HCT116 (cell line): ENCODE measurements at regions not wholly inside any gene's neighbourhood (a gene's known extent, or its start where the extent isn't known, plus 50 kb on each side); places are given as distances from the start of the nearest gene placed in this dataset.

Experiments used
- ATAC-seq: fragments of 200-7000 bp; cut with Tn5 transposase; 2 replicates; pipeline ENCODE4 v1.9.1; 2020; ENCODE audit warnings: mild to moderate bottlenecking, moderate library complexity
- BruUV-seq: library from RNA; stranded (reverse); fragments of 400-500 nt; replicated peaks from 2 replicates; lab custom pipeline; 2021; lab: Mats Ljungman, UMichigan
- CTCF ChIA-PET: fragments of 300-600 bp; sonication (Branson Sonifier 250); formaldehyde crosslinking; loops from one replicate; lab custom pipeline; 2021; ENCODE audit warnings: antibody characterized with exemption; lab: Charles Lee
- POLR2A ChIA-PET: fragments of 300-600, 350-600 bp; sonication (Branson Sonifier 250); formaldehyde crosslinking; loops from one replicate; lab custom pipeline; 2021; ENCODE audit warnings: antibody characterized with exemption; lab: Charles Lee
- RAD21 ChIA-PET, 2 experiments: fragments of 300-600 bp; sonication (Branson Sonifier 250); formaldehyde crosslinking; loops; one replicate each; lab custom pipeline; 2023; ENCODE audit warnings: low total read pairs in 2 of 2; ENCODE audit not compliant: uncharacterized antibody in 2 of 2, unreplicated experiment in 2 of 2, low non-redundant PET in 1 of 2; lab: Charles Lee
- DNase-seq: peaks from one replicate; pipeline ENCODE4 v3.0.0-alpha.2; 2010; ENCODE audit warnings: low read depth, low spot score
- H2AFZ ChIP-seq: fragments of 200-600 bp; shearing (Covaris generic), sonication (generic); 2 replicates; pipeline ENCODE4 v1.6.1; 2017; ENCODE audit warnings: low read depth, mixed run types, mixed read lengths, antibody characterized with exemption, low read length; ENCODE audit not compliant: poor library complexity, severe bottlenecking
- H3K27ac ChIP-seq: 2 replicates; pipeline ENCODE4 v1.5.1; 2012; ENCODE audit warnings: low read depth, low read length
- H3K27me3 ChIP-seq: fragments of 200-600 bp; sonication (generic); 2 replicates; pipeline ENCODE4 v1.6.1; 2016; ENCODE audit warnings: mixed run types, low read length, mixed read lengths; ENCODE audit not compliant: insufficient read depth
- H3K36me3 ChIP-seq, 2 experiments: fragments of 200-500 bp in 1 of 2; fragments of 200-600 bp in 1 of 2; sonication (Bioruptor generic) in 1 of 2; sonication (generic) in 1 of 2; 2 replicates each; pipeline versions ENCODE4 v1.5.1 to v1.6.1; 2014 to 2016; ENCODE audit warnings: low read length in 2 of 2, inconsistent platforms in 1 of 2, mixed read lengths in 1 of 2, mixed run types in 1 of 2; ENCODE audit not compliant: insufficient read depth in 2 of 2, control insufficient read depth in 1 of 2
- H3K4me1 ChIP-seq, 2 experiments: fragments of 200-600 bp in 1 of 2; sonication (generic) in 1 of 2; 2 replicates each; pipeline versions ENCODE4 v1.5.1 to v1.6.1; 2012 to 2017; ENCODE audit warnings: low read length in 2 of 2, inconsistent platforms in 1 of 2, mild to moderate bottlenecking in 1 of 2, mixed read lengths in 1 of 2, mixed run types in 1 of 2, moderate library complexity in 1 of 2; ENCODE audit not compliant: insufficient read depth in 2 of 2, control insufficient read depth in 1 of 2
- H3K4me2 ChIP-seq: fragments of 200-600 bp; sonication (generic); 2 replicates; pipeline ENCODE4 v1.6.1; 2017; ENCODE audit warnings: mixed run types, low read length, mixed read lengths
- H3K4me3 ChIP-seq, 2 experiments: fragments of 200-600 bp in 1 of 2; sonication (generic) in 1 of 2; replicated peaks in 1 of 2; 2 replicates each; pipeline ENCODE4 v1.5.1; 2011 to 2016; ENCODE audit warnings: low read length in 2 of 2, control low read depth in 1 of 2, low read depth in 1 of 2, mild to moderate bottlenecking in 1 of 2, mixed read lengths in 1 of 2, mixed run types in 1 of 2
- H3K79me2 ChIP-seq: fragments of 200-600 bp; sonication (generic); 2 replicates; pipeline ENCODE4 v1.6.1; 2017; ENCODE audit warnings: mild to moderate bottlenecking, mixed run types, low read length, moderate library complexity, mixed read lengths; ENCODE audit not compliant: insufficient read depth
- H3K9ac ChIP-seq: fragments of 200-600 bp; sonication (generic); 2 replicates; pipeline ENCODE4 v1.6.1; 2016; ENCODE audit warnings: low read length, mixed read lengths
- H3K9me2 ChIP-seq: fragments of 200-600 bp; sonication (generic), shearing (Covaris generic); 2 replicates; pipeline ENCODE4 v1.6.1; 2017; ENCODE audit warnings: mixed run types, mild to moderate bottlenecking, moderate library complexity; ENCODE audit not compliant: insufficient read depth
- H3K9me3 ChIP-seq, 2 experiments: fragments of 200-500 bp in 1 of 2; fragments of 200-600 bp in 1 of 2; sonication (Bioruptor generic) in 1 of 2; sonication (generic) in 1 of 2; 2 replicates each; pipeline ENCODE4 v1.6.1; 2014 to 2017; ENCODE audit warnings: low read length in 2 of 2, mixed read lengths in 2 of 2, inconsistent platforms in 1 of 2, low read depth in 1 of 2, mild to moderate bottlenecking in 1 of 2, mixed run types in 1 of 2, moderate library complexity in 1 of 2; ENCODE audit not compliant: control insufficient read depth in 1 of 2, insufficient read depth in 1 of 2
- H4K20me1 ChIP-seq: fragments of 200-600 bp; sonication (generic), shearing (Covaris generic); 2 replicates; pipeline ENCODE4 v1.6.1; 2017; ENCODE audit warnings: mixed run types, mild to moderate bottlenecking, moderate library complexity; ENCODE audit not compliant: insufficient read depth
- EGR1 ChIP-seq: IDR thresholded peaks from 2 replicates; pipeline ENCODE4 v1.6.1; 2012; ENCODE audit warnings: low read depth
- ELF1 ChIP-seq: IDR thresholded peaks from 2 replicates; pipeline ENCODE4 v1.6.1; 2012; ENCODE audit warnings: low read depth, borderline replicate concordance
- FOSL1 ChIP-seq: IDR thresholded peaks from 2 replicates; pipeline ENCODE4 v1.6.1; 2012; ENCODE audit warnings: low read depth
- JUND ChIP-seq: IDR thresholded peaks from 2 replicates; pipeline ENCODE4 v1.6.1; 2012
- POLR2AphosphoS5 ChIP-seq: IDR thresholded peaks from 2 replicates; pipeline ENCODE4 v1.6.1; 2011; ENCODE audit warnings: mild to moderate bottlenecking, low read depth, low read length, moderate library complexity
- SRF ChIP-seq: IDR thresholded peaks from 2 replicates; pipeline ENCODE4 v1.6.1; 2012; ENCODE audit warnings: low read depth
- TCF7L2 ChIP-seq: IDR thresholded peaks from 2 replicates; pipeline ENCODE4 v1.7.0; 2011; ENCODE audit warnings: borderline replicate concordance, inconsistent platforms; ENCODE audit not compliant: insufficient read depth, insufficient read length; ENCODE audit errors: extremely low read depth
- YY1 ChIP-seq: IDR thresholded peaks from 2 replicates; pipeline ENCODE4 v1.6.1; 2011; ENCODE audit warnings: low read length, low read depth, moderate library complexity, mild to moderate bottlenecking; ENCODE audit not compliant: insufficient replicate concordance; ENCODE audit errors: extremely low read depth
- ZNF274 ChIP-seq: fragments of 200-500 bp; sonication (Bioruptor generic); IDR thresholded peaks from 2 replicates; pipeline ENCODE4 v1.6.1; 2014; ENCODE audit warnings: mild to moderate bottlenecking, low read depth, low read length, inconsistent platforms
- intact Hi-C: fragments of 100-400 bp; cut with micrococcal nuclease; formaldehyde crosslinking; loops from 2 replicates; pipeline ENCODE4 v1.10.0; 2022
- TF ChIP-seq, protein P1 (sequence below): IDR thresholded peaks from 2 replicates; pipeline ENCODE4 v1.6.1; 2011; ENCODE audit warnings: mild to moderate bottlenecking, low read length, moderate library complexity; ENCODE audit not compliant: insufficient replicate concordance; ENCODE audit errors: extremely low read depth
- TF ChIP-seq, protein P2 (sequence below): IDR thresholded peaks from 2 replicates; pipeline ENCODE4 v1.6.1; 2012
- TF ChIP-seq, protein P3 (sequence below): IDR thresholded peaks from 2 replicates; pipeline ENCODE4 v1.6.1; 2012

DNA sequence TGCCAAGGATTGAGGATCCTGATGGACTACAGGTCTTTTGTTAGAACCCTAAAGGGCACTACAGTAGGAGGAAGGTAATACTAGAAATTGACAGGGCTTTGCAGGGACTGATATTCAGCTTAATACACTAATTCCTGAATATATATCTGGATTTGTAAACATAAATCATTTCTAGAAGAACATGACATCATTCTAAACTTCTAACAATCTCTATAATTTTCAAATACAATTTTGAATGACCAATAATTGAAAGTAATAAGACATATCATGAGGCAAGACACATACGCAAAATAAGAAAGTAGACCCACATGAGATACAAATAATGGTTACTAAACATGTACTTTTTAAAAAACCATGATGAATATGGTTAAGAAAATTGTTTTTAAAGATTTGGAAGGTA, 52.4 kb upstream of the LRRC8B start (continued):
- TF ChIP-seq, protein P1, sequence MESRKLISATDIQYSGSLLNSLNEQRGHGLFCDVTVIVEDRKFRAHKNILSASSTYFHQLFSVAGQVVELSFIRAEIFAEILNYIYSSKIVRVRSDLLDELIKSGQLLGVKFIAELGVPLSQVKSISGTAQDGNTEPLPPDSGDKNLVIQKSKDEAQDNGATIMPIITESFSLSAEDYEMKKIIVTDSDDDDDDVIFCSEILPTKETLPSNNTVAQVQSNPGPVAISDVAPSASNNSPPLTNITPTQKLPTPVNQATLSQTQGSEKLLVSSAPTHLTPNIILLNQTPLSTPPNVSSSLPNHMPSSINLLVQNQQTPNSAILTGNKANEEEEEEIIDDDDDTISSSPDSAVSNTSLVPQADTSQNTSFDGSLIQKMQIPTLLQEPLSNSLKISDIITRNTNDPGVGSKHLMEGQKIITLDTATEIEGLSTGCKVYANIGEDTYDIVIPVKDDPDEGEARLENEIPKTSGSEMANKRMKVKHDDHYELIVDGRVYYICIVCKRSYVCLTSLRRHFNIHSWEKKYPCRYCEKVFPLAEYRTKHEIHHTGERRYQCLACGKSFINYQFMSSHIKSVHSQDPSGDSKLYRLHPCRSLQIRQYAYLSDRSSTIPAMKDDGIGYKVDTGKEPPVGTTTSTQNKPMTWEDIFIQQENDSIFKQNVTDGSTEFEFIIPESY, result no peak
- TF ChIP-seq, protein P2, sequence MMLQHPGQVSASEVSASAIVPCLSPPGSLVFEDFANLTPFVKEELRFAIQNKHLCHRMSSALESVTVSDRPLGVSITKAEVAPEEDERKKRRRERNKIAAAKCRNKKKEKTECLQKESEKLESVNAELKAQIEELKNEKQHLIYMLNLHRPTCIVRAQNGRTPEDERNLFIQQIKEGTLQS, result no peak
- no peak for TF ChIP-seq FOSL1
- no peak for TF ChIP-seq EGR1
- TF ChIP-seq POLR2AphosphoS5, result no peak
- TF ChIP-seq ELF1, result no peak
- TF ChIP-seq ZNF274, result no peak
- TF ChIP-seq, protein P3, sequence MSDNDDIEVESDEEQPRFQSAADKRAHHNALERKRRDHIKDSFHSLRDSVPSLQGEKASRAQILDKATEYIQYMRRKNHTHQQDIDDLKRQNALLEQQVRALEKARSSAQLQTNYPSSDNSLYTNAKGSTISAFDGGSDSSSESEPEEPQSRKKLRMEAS, result no peak
- TF ChIP-seq, all 23 proteins: peak for 0

DNA sequence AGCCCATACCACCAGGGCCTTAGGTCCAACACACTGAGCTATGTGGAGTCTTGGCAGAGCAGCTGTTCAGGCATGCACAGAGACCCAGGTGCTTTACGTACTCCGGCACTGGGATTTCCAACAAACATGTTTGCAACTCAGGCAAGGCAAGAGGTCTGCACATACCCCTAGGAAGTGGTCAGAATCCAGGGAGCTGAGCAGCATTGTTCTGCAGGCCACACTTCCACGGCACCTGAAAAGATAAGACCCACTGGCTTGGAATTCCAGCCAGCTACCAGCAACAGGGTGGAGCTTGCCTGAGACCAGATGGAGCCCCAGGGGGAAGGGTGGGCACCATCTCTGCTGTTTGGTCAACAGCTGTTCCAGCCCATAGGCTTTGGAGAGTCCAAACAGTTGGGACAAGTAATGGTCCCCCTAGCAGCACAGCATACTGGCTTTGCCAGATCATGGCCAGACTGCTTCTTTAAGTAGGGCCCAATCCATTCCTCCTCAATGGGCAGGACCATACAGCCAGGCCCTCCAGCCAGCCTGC, 51.7 kb upstream of the LRRC8B start:
- Histone ChIP-seq H3K4me2 (no peak overlapping the region), H3K9me2 (no peaks in the 10 kb centered on the region), H4K20me1 (no peaks in the 10 kb centered on the region), H3K27me3 (no peaks in the 10 kb centered on the region), H3K79me2 (no peaks in the 10 kb centered on the region), H3K27ac (no peak overlapping the region), H3K4me3 (no peak overlapping the region), H3K9ac (no peak overlapping the region), H2AFZ (no peak overlapping the region), H3K36me3 (no peaks in the 10 kb centered on the region), H3K4me1 (no peaks in the 10 kb centered on the region), H3K9me3 (no peaks in the 10 kb centered on the region)
- no TSS peak for BruUV-seq
- intact Hi-C loops, result no loop called here
- ChIA-PET RAD21 (no interaction called here), CTCF (no interaction called here), POLR2A (no interaction called here)
- no peak for ATAC-seq
- DNase-seq, result no peak
- TF ChIP-seq FOSL1, result no peak
- no peak for TF ChIP-seq SRF
- TF ChIP-seq TCF7L2, result no peak
- TF ChIP-seq EGR1, result no peak
- no peak for TF ChIP-seq YY1
- no peak for TF ChIP-seq JUND
- no peak for TF ChIP-seq POLR2AphosphoS5
